ENCODE measurements at regions not wholly inside any gene's neighbourhood (a gene's known extent, or its start where the extent isn't known, plus 50 kb on each side); places are given as distances from the start of the nearest gene placed in this dataset.
"Not testable (repeated sequence)": the region's sequence is repeated elsewhere in the genome, so short reads cannot be mapped to it uniquely, and the experiment has no call there.

DNA sequence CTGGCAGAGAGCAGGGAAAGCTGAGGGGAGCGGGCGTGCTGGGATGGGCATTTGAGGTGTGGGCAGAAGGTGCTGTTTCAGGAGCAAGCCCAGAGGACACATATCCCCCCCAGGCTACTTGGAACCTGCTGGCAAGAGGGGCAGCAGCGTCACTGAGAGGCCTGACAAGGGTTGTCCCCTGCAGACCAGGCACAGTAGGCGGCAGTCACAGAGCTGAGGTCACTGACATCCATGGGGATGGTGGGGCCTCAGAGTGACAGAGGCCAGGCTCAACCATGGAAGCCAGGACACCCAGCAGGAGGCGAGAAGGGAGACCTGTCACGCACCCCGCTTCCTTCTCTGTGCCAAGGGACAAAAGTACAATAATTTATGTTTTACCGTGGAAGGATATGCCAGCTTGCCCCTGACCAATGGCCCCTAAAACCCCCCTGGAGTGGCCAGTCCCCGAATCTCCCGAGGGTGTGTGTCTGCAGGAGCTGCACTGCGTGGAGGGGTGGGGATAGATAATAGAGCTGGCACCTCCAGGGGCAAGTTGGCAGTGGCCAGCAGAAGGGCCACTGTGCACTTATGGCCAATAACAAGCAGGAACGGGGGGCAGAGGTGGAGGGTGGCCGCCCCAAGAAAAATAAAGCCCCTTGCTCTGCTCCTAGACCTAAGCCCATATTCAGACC, 86.3 kb upstream of the SLC66A3 start:
- in situ Hi-C loops (cut with HindIII; ENCODE audit: low sequenced_read_pairs) = loop anchor here (5.0 kb wide), 1 partner anchor 62 kb away; no protein-coding TSS in a partner anchor

DNA sequence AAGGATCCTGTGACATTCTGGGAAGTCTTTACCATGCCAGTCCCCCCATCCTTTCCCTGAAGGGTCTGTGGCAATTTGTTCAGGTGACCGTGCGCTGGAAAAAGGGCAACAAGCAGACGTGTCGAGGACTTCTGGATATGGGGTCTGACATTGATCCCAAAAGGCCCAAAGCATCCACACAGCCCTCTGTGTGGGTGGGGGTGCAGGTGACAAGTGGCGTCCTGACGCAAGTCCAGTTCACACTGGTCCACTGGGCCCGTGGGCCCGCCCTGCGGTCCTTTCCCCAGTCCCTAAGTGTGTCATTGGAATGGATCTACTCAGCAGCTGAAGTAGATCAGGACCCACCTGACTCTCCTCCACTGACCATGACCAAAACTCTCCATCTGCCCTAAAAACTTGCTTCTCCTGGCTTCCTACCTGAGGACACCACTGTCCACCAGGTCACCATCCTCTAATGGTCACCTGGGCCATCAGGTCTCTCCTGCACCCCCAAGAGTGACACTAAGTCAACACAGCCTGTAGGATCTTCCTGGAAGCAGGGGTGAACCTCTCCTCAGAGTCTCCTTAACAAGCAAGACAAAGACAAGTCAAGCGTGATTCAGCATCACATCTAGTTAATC, 85.6 kb upstream of the SLC66A3 start:
- in situ Hi-C loops (cut with HindIII; ENCODE audit: low sequenced_read_pairs) = loop anchor here (5.0 kb wide), 1 partner anchor 62 kb away; no protein-coding TSS in a partner anchor

DNA sequence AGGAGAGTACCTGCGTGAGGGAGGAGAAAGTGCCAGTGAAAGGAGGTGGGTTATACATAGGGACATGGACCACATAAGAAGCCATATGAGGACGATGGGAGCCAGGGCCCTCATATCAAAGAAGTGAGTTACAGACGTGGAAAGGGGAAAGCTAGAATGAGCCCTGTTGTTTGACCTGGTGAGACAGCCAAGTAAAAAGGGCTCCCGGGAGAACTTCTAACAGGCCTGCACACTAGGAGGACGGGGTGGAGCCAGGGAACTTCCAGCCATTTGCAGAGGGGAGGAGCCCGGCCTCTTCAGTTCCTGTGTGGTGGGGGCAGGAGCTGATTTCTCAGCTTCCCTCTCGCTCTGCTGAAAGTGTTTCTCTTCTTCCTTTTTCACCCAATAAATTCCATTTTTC, 84.1 kb upstream of the SLC66A3 start:
- in situ Hi-C loops (cut with HindIII; ENCODE audit: low sequenced_read_pairs) = no loop called here

DNA sequence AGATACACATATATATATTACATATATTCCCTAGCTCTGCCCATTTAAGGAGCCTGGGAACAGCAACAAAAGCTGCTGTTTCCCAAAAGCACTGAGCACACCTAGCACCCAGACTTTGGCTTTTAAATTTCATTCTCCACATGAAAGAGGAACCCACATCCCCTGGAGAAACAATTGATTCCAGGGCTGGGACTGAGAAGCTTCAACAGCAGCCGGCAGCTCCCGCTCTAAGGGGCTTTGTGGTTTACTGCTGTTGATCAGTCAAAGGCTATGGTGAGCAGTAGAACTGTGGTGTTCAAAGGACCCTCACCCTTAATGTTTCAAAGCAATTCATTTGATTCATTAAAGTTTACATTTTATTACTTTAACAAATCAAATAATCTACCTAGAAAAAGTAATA, 83.3 kb upstream of the SLC66A3 start:
- in situ Hi-C loops (cut with HindIII; ENCODE audit: low sequenced_read_pairs) = no loop called here

DNA sequence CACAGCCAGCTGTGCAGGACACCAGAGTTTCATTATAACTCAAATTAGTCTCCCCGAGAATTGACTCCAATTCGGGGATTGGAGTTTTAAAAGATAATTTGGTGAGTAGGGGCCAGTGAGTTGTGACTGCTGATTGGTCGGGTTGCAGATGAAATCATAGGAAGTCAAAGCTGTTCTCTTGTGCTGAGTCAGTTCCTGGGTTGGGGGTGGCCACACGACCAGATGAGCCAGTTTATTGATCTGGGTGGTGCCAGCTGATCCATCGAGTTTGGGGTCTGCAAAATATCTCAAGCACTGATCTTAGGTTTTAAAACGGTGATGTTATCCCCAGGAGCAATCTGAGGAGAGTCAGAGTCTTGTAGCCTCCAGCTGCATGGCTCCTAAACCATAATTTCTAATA, 82.7 kb upstream of the SLC66A3 start:
- in situ Hi-C loops (cut with HindIII; ENCODE audit: low sequenced_read_pairs) = no loop called here

DNA sequence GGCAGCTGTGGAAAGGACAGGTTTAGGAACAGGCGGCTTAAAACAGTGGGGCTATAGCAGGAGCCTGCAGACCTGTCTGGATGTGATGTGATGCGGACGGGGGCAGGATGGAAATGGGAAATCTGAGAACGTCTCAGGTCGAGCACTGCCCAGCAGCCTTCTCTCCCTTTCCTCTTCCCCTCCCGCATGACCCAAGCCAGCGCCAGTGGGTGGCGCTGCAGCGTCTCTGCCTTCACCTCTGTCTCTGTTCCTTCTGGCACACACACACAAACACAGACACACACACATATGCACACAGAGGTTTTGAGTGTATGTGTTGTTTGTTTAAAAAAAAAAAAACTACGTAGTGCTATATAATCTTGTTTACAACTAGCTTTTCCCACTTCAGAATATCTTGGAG, 82.0 kb upstream of the SLC66A3 start:
- in situ Hi-C loops (cut with HindIII; ENCODE audit: low sequenced_read_pairs) = no loop called here

DNA sequence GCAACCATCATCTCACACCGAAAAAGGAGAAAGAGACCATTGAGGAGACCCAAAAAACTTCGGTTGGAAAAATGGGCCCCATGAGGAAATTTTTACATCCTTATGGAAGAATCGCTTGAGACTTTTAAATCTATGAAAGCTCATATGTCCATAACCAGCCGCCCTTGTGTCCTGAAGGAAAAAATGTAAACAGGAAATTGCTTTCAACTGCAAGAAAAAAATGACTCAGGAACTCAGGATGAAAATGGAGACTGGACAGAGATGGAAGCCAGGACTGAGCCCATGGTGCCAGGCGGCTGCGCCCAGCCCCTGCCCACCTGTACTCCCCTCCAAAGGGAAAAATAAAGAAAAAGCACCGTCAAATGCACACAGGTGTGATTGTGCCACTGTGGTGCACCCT, 81.5 kb upstream of the SLC66A3 start:
- in situ Hi-C loops (cut with HindIII; ENCODE audit: low sequenced_read_pairs) = no loop called here

DNA sequence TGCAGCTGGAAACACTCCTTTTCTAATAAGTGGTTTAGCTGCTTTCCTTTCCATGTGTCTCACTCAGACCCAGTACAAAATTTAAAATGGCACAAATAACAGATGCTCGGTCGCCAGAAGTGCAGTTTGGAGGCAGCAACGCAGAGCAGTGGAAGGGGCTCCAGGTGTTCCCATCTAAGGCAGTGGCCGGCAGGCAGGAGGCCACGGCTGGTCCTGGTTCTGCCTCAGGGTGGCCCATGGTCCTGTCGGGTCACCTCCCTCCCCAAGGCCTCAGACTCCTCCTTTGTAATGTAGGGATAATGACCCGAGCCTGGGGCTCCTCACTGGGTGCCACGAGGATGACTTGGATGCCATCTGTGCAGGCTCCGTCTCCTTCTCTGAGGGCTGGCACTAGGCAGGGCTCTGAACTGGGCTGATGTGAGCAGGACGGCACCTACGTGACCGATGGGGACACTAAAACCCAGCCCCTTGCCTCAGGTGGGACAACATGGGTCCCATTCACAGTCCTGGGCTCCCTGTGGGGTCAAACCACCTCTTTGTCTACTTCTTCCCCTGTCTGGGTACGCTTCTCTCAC, 80.9 kb upstream of the SLC66A3 start:
- in situ Hi-C loops (cut with HindIII; ENCODE audit: low sequenced_read_pairs) = no loop called here

DNA sequence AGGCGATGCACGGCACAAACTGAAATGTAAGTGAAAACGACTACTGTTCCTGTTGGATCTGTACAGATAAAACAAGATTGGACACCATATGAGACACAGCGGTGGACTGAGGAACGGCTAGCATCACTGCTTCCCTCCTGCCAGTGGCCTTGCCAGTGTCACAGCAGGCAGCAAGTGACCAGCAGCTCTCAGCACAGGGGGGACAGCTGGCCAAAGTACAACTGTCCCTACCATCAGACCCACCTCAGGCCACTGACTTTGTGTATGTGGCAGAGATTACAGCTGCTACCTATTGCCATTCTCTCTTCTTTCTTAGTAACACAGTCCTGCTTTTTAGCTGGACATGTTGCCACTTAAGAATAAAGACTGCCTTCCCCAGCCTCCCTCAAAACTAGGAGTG, 80.0 kb upstream of the SLC66A3 start:
- in situ Hi-C loops (cut with HindIII; ENCODE audit: low sequenced_read_pairs) = no loop called here

DNA sequence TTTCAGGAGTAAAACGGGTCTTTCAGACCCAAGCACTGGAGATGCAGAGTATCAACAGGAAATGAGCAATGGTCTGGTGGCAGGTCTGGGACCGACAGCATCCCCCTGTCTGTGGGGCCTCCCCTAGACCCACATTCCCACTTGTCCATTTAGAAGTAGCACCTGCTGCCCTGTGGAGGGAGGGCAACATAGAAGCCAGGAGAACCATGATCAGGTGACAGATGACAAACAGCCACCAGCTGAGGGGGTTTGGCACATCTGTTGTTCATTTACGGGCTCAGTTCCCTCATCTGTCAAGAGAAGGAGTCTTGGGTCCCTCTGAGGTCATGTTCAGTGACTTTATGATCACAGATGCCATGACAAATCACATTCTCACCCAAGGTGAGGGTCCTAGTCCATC, 77.9 kb upstream of the SLC66A3 start:
- in situ Hi-C loops (cut with HindIII; ENCODE audit: low sequenced_read_pairs) = no loop called here

DNA sequence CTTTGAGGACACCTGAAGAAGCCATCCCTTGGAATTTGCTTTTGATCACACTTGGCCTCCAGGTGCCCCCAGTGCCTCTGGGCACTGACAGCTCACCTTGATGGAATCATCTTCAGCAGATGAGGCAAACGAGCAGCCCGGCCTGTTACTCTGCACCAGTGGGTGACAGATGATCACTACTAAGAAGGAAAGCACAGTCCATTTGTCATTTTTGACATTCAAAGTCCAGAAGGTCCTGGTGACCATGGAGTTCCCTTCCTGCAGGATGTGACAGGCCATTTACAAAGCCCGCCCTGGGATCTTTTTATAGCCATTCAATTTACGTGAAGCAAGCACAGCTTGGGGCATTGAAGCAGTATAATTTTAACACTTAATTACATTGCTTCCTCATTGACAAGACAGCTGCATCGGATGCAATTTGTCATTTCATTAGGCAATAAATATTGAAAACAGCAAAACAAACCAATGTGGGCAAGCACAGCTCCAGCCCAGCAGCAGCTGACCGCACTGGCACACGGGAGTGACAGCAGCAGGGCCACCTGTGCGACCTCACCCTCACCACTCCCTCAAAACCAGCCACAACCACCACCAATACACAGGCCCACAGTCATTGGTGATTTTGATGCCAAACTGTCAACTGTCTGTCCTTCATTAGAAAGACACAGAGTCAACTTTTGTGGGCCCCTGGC, 76.0 kb upstream of the SLC66A3 start:
- in situ Hi-C loops (cut with HindIII; ENCODE audit: low sequenced_read_pairs) = no loop called here

DNA sequence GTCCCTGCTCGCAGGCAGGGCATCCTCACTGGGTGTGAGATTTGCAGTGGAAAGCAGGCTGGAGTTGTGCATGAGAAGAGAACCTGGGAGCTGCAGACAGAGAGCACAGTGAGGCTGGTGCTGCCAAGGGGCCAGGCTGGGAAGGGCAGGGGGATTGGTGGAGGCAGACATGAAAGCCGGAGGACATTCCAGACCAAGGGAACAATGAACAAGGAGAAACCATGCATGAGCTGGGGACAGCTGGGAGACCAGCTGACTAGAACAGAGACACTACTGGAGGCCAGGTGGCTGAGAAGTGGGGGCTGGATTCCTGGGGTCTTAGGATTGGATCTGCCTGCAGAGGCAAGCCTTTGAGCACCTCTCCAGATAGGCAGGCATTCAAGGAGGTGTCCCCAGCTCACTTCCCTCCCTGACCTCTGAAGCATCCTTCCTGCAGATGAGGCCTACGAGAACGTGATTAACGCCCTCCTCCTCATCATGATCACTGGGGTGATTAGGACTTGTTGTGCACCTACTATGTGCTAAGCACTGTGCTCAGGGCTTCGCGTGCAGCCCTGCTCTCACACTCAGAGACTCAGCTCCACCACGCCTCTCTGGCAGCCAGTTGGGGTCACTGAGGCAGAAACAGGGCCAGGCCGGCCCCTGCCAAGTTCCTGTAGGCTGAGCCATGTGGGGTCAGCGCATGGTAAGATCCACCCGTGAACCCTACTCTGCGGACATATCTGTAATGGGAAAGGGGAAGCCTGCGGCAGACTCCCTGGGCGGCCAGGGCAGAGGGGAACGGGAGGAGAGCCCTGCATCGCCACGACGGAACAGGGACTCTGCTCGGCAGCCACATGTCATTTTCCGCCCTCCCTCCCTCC, 74.8 kb upstream of the SLC66A3 start:
- in situ Hi-C loops (cut with HindIII; ENCODE audit: low sequenced_read_pairs) = no loop called here

DNA sequence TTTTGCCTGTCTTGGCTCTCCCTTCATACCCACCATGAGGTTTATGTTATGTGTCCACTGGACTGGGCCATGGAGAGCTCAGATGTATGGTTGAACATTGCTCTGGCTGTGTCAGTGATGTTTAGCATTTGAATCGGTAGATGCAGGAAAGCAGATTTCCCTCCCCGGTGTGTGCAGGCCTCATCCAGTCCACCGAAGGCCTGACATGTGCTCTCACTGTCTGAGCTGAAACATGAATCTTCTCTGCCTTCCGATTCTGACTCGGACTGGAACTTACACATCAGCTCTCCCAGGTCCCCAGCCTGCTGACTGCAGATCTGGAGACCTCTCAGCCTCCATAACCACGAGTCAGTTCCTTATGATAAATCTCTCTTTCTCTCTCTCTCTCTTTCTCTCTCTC, 72.4 kb upstream of the SLC66A3 start:
- in situ Hi-C loops (cut with HindIII; ENCODE audit: low sequenced_read_pairs) = no loop called here

DNA sequence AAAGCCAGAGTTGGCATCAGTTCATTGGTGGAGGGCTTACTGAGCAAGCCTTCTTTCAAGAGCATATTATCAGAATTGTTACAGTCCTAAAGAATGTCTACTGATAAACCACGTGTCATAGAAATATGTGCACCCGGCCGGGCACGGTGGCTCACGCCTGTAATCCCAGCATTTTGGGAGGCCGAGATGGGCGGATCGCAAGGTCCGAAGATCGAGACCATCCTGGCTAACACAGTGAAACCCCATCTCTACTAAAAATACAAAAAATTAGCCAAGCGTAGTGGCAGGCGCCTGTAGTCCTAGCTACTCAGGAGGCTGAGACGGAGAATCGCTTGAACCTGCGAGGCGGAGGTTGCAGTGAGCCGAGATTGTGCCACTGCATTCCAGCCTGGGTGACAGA, 66.4 kb upstream of the SLC66A3 start:
- in situ Hi-C loops (cut with HindIII; ENCODE audit: low sequenced_read_pairs) = not testable (repeated sequence)

DNA sequence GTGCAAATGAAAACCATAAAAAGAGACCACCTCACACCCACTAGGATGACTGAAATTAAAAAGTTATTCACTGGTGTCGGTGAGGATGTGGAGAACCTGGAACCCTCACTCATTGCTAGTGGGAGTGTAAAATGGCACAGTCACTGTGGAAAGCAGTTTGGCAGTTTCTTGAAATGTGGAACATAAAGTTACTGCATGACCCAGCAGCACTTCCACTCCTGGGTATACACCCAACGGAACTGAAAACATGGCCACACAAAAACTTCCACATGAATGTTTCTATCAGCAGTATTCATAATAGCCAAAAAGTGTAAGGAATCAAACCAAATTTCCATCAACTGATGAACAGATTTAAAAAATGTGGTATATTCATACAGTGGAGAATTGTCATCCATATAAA, 65.1 kb upstream of the SLC66A3 start:
- in situ Hi-C loops (cut with HindIII; ENCODE audit: low sequenced_read_pairs) = no loop called here

DNA sequence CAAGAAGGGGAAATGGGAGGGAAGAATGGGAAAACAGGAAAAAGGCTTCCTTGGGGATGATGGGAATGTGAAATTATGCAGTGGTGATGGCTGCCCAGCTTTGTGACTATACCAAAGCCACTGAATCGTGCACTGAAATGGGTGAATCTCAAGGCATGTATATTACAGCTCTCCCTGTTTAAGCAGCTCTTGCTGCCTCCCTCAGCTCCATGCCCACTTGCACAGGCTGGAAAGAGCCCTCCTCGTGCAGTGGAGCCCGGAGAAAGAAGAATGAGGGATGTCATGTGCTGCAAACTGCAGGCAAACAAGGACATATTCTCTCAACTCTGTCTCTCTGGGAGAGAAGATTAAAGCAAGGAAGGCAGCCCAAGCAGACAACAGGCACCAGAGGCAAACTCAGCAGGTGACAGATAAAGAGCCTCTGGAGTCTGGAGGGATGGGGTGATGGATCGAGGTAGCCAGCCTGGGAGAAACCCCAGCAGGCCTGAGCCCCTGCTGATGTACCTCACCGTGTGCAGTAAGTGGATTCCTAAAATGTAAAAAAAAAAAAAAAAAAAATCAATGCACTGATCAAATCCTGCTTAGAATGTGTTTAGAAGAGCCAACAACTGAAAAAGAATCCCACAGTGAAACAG, 62.4 kb upstream of the SLC66A3 start:
- in situ Hi-C loops (cut with HindIII; ENCODE audit: low sequenced_read_pairs) = no loop called here

DNA sequence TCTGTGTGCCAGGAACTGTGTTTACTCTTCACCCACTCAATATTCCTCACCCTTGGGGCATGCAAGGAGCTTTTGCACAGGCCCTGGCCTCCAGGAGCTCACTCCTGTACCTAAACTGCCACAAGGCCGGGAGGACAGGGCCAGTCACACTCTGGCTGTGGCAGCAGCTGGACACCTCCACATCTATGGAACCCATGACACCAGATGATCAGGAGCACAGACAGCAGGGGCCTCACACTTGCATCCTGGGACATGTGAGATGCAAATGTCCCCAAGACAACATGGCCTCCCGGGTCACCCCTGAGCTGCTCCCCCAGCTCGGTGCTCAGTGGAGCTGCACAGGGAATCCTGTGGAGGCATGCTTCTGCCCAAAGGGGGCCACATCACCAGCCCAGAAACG, 61.8 kb upstream of the SLC66A3 start:
- in situ Hi-C loops (cut with HindIII; ENCODE audit: low sequenced_read_pairs) = no loop called here

DNA sequence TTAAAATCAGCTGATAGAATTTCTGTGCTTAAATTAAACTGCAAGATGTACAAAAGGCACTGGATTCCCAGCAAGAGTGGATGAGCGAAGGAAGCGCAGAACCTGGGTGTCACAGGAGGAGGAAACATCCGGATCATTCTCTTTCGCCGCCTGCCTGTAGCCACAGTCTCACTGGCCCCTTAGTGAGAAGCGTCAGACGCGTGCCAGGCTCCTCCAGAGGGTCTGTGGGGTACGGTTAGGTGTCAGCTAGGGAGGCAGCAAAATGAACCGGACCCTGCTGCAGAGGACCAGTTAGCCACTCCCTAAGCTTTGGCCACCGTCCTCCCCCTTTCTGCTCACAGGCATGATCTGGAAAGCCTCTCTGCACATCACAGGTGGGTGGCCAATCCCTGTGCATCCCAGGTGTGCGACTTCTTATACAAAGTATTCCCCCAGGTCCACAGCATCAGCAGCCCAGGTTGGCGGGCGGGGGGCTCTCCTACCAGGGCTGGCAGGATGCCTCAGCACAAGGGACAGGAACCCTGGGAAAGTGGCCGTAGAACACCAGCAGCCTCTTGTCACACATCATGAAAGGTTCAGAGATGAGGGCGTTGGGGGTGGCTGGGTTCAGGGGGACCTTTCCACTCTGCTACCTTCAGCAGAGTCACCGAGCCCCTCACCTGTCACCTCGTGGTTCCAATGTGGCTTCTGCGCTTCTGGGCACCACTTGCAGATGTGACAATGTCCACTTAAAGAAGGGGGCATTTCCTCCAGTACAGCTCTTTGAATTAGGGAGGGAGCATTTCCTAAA, 61.1 kb upstream of the SLC66A3 start:
- in situ Hi-C loops (cut with HindIII; ENCODE audit: low sequenced_read_pairs) = no loop called here

DNA sequence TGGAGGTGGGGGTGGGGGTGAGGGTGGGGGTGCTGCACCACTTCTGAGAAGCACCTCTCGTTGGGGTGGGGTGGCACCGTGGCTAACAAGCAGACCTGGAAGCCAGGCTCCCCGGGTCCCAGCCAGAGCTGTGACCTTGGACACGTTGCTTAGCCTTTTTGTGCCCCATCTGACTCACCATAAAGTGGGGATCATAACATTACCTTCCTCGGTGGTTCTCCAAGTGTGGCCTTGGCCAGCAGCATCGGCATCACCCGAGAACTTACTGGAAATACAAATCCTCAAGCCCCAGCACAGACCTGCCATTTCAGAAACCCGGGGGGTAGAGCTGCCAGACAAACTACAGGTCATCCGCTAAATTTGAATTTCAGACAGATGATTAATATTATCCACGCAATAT, 58.7 kb upstream of the SLC66A3 start:
- in situ Hi-C loops (cut with HindIII; ENCODE audit: low sequenced_read_pairs) = no loop called here

All from DLD1 (cell line).